Hematopoietic multipotent progenitor cell treated with erythropoietin and hydrocortisone succinate and interleukin-3 and kit ligand, for 4 days (in vitro differentiated cells): ENCODE measurements at regions not wholly inside any gene's neighbourhood (a gene's known extent, or its start where the extent isn't known, plus 50 kb on each side); places are given as distances from the start of the nearest gene placed in this dataset.
A peak's percentile ranks its signal among the peaks of the same experiment; 100 is the strongest.
"Not testable (repeated sequence)": the region's sequence is repeated elsewhere in the genome, so short reads cannot be mapped to it uniquely, and the experiment has no call there.

ENCODE experiments used
- DNase-seq: peaks from one replicate; pipeline ENCODE4 v3.0.0-alpha.2; 2015

DNA sequence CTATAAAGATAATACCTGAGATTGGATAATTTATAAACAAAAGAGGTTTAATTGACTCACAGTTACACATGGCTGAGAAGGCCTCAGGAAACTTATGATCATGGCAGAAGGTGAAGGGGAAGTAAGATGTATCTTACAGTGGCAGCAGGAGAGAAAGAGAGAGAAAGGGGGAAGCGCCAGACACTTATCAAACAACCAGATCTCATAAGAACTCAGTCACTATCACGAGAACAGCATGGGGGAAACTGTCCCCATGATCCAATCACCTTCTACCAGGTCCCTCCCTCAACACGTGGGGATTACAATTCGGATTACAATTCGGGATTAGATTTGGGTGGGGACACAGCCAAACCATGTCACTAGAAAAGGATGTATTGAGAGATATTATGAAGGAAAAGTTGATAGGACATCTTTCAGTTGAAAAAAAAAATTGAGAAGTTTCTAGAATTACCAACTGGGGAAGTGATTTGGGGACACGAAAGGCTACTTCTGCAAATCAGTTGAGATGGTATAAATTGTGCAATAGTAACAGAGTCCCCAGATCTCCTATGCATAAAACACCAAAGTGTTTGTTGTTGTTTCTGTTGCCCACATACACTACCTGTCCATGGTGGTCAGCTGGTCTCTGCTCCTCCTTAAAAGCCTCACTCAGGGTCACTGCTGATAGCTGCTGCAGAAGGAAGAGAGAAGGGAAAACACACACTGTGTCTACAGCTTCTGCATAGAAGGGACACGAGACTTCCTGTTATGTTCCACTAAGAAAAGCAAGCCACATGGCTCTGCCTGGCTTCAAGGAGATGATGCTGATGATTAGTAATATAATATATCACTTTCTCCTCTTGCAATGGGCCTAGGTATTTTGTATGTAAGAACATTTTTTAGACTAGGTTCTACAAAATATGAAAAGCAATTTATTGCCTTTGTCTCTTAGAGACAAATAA lies 465.5 kb downstream of the PDZRN4 start:
- DNase-seq, result peak; percentile 42

GRCh38 chr12:41652981-41653380 lies 464.9 kb downstream of the PDZRN4 start:
- DNase-seq, result no peak

GRCh38 chr12:41645624-41646023 lies 457.5 kb downstream of the PDZRN4 start:
- DNase-seq, result no peak

- DNase-seq, result not testable (repeated sequence)
These were observed 454.7 kb downstream of the PDZRN4 start for GRCh38 chr12:41642808-41643207.

DNA sequence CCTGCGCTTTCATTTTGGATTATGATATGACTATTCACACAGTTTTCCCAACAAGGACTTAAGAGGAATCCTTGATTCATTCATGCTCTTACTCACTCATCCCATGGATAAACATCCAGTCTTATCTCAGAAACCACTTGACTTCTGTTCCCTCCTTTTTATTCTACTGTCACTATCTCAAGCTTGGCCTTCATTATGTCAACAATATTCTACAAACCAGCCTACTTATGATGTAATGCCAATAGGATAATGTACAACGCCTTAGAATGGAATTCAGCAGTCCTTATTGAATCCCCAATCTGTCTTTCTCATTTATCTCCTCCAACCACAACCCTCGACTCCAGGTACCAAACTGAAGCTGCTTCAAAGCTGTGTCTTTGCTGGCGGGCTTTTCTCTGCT lies 448.5 kb downstream of the PDZRN4 start:
- DNase-seq, result no peak

GRCh38 chr12:41635626-41636364 lies 447.7 kb downstream of the PDZRN4 start:
- no peak for DNase-seq

- DNase-seq, result no peak
These were observed 446.0 kb downstream of the PDZRN4 start for GRCh38 chr12:41634091-41634490.

GRCh38 chr12:41629611-41630010 lies 441.5 kb downstream of the PDZRN4 start:
- DNase-seq, result no peak

GRCh38 chr12:41627476-41627875 lies 439.4 kb downstream of the PDZRN4 start:
- DNase-seq, result no peak

- no peak for DNase-seq
These were observed 436.5 kb downstream of the PDZRN4 start for GRCh38 chr12:41624571-41624970.
